PC-9 (cell line): ENCODE measurements at regions not wholly inside any gene's neighbourhood (a gene's known extent, or its start where the extent isn't known, plus 50 kb on each side); places are given as distances from the start of the nearest gene placed in this dataset.

Experiments used
- EZH2 ChIP-seq: fragments of 200-600 bp; sonication (generic); IDR thresholded peaks from 2 replicates; pipeline ENCODE4 v1.8.0; 2017; ENCODE audit warnings: antibody characterized with exemption, low read depth
- TF ChIP-seq, protein P1 (sequence below): fragments of 200-600 bp; sonication (generic); conservative IDR thresholded peaks from 2 replicates; pipeline ENCODE4 v1.6.1; 2017; ENCODE audit warnings: mixed run types, antibody characterized with exemption, mild to moderate bottlenecking, moderate library complexity

DNA sequence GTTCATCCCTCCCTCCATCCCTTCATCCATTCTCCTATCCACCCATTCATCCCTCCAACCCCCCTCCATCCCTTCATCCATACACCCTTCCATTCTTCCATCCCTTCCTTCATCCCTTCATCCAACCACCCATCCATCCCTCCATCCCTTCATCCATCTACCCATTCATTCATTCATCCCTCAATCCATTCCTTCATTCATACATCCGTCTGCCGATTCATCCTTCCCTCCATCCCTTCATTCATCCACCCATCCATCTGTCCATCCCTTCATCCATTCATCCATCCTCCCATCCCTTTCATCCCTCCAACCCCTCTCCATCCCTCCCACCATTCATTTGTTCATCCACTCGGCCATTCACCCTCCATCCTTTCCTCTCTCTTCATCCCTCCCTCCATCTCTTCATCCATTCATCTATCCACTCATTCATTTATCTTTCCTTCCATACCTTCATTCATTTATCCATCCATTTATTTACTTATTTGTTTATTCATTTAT, 95.7 kb downstream of the FOXL1 start:
- TF ChIP-seq, protein P1, sequence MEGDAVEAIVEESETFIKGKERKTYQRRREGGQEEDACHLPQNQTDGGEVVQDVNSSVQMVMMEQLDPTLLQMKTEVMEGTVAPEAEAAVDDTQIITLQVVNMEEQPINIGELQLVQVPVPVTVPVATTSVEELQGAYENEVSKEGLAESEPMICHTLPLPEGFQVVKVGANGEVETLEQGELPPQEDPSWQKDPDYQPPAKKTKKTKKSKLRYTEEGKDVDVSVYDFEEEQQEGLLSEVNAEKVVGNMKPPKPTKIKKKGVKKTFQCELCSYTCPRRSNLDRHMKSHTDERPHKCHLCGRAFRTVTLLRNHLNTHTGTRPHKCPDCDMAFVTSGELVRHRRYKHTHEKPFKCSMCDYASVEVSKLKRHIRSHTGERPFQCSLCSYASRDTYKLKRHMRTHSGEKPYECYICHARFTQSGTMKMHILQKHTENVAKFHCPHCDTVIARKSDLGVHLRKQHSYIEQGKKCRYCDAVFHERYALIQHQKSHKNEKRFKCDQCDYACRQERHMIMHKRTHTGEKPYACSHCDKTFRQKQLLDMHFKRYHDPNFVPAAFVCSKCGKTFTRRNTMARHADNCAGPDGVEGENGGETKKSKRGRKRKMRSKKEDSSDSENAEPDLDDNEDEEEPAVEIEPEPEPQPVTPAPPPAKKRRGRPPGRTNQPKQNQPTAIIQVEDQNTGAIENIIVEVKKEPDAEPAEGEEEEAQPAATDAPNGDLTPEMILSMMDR: no peak
- TF ChIP-seq EZH2: no peak
